Thyroid gland (tissue), 4 donors: ENCODE measurements at regions not wholly inside any gene's neighbourhood (a gene's known extent, or its start where the extent isn't known, plus 50 kb on each side); places are given as distances from the start of the nearest gene placed in this dataset.

Experiments
- POLR2A ChIP-seq, 2 donors: fragments of 450-650 bp; IDR thresholded peaks; one replicate each; pipeline ENCODE4 v1.6.1; 2017; ENCODE audit warnings: antibody characterized with exemption in 2 of 2, mild to moderate bottlenecking in 2 of 2, moderate library complexity in 1 of 2
- TF ChIP-seq, protein P1 (sequence below), 6 experiments: fragments of 200-600 bp in 3 of 6; fragments of 450-650 bp in 3 of 6; sonication (generic) in 3 of 6; IDR thresholded peaks; one replicate each; pipeline ENCODE4 v1.5.1; 2016 to 2019; ENCODE audit warnings: antibody characterized with exemption in 6 of 6, mild to moderate bottlenecking in 2 of 6, inconsistent platforms in 1 of 6, moderate library complexity in 1 of 6

DNA sequence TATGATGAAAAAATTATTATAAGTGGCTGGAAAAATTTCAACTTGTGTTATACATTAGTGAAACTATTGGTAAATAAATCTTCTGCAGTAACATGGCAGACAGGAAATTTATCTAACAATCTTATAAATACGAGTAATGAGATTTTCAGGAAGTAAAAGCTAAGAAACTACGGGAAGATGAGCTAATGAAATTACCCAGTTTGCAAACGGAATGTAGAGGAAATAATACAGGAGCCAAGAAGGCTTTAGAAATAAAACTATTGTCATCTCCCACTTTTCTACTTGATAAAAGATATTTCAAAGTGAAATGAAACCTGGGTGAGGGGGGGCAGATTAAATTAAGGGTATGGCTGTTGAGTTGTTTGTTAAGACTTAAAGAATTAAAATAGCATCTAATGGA, 332.5 kb upstream of the SORCS1 start:
- TF ChIP-seq, protein P1, sequence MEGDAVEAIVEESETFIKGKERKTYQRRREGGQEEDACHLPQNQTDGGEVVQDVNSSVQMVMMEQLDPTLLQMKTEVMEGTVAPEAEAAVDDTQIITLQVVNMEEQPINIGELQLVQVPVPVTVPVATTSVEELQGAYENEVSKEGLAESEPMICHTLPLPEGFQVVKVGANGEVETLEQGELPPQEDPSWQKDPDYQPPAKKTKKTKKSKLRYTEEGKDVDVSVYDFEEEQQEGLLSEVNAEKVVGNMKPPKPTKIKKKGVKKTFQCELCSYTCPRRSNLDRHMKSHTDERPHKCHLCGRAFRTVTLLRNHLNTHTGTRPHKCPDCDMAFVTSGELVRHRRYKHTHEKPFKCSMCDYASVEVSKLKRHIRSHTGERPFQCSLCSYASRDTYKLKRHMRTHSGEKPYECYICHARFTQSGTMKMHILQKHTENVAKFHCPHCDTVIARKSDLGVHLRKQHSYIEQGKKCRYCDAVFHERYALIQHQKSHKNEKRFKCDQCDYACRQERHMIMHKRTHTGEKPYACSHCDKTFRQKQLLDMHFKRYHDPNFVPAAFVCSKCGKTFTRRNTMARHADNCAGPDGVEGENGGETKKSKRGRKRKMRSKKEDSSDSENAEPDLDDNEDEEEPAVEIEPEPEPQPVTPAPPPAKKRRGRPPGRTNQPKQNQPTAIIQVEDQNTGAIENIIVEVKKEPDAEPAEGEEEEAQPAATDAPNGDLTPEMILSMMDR (IDR thresholded peaks at IDR 0.05): no peak
- TF ChIP-seq POLR2A (IDR thresholded peaks at IDR 0.05): no peak
